ENCODE measurements at regions not wholly inside any gene's neighbourhood (a gene's known extent, or its start where the extent isn't known, plus 50 kb on each side); places are given as distances from the start of the nearest gene placed in this dataset.
"Not testable (repeated sequence)": the region's sequence is repeated elsewhere in the genome, so short reads cannot be mapped to it uniquely, and the experiment has no call there.

DNA sequence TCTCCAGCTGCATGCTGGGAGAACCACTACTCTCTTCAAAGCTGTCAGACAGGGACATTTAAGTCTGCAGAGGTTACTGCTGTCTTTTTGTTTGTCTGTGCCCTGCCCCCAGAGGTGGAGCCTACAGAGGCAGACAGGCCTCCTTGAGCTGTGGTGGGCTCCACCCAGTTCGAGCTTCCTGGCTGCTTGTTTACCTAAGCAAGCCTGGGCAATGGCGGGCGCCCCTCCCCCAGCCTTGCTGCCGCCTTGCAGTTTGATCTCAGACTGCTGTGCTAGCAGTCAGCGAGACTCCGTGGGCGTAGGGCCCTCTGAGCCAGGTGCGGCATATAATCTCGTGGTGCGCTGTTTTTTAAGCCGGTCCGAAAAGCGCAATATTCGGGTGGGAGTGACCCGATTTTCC is 215.0 kb downstream of the STIM2 start:
- not testable (repeated sequence) for DNase-seq

DNA sequence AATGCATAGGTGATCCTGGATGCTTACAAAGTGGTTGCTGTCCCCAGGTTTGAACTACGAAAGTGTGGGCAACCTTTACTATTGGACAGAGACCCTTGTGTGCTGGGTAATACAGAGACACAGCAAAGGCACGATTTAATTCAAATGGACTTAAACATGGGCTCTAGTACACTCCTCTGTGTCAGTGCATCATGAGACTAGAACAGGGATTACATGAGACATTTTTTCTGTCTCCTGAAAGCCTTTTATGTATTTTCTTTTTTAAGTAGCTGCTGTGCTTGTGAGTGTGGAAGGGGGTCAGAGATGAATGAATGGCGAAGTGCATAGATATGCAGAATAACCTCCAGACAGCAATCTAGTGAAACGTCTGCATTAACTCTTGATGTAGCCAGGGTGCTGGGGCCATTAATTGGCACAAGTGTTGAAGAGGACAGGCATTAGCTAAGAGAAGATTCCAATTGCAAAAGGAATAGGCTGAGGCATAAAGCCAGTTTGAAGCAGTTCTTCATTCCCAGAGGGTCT is 218.4 kb downstream of the STIM2 start:
- no peak for DNase-seq

DNA sequence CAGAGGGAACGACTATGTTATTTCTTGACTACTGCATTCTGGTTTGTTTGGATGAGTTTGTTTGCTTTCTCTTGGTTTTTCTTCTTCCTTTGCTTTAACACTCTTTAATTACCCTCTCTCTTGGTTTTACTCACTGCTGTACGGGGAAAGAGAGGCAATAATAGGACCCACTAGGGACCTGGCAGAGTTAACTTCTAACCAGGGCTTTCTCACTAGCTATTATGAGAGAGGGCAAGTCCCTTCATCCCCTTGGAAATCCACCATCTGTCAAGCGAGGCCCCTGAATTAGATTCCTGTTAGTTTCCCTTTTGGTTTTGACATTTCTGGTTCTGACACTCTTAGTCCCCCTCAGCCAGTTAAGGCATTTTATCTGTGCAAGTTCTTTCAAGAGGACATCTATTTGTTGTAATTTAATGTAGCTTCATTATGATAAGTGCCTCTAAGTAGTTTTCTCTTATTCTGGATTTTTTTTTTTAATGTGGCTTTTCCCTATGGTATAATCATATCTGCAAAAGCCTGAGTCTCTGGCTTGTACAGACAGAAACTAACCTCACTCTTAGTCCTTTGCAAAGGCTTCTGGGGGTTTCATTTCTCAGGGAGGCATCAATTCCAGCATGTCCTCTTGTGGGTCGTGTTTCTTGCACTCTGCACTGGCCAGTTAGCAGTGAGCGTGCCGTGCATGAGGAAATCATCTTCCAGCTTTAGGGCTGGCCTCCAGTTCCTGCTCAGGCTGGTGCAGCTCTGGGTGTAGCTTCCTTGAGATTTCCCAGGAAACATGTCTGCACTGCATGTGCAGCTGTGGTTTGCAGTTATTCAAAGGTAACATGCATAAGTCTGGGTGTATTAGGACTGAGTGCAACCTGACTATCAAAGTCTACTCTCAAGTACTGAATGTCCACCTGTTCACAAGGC is 221.3 kb downstream of the STIM2 start:
- no peak for DNase-seq

DNA sequence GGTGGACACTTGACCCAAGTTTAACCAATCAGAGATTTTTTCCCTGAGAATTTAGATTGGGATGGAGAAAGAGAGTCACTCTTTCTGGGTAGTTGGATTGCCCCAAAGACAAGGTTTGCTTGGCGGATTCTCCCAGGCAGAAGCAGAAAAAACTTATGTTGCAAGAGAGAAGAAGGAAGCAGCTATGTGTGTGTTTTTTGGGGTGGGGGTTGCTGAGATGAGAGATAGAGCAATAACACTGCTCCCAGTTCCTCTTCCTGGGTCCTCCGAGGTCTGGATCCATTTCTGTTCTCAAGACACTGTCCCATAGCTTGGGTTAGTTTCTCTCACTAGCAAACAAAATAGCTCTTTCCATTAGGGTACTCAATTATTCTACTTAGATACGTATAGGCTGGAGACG is 222.1 kb downstream of the STIM2 start:
- DNase-seq: no peak

DNA sequence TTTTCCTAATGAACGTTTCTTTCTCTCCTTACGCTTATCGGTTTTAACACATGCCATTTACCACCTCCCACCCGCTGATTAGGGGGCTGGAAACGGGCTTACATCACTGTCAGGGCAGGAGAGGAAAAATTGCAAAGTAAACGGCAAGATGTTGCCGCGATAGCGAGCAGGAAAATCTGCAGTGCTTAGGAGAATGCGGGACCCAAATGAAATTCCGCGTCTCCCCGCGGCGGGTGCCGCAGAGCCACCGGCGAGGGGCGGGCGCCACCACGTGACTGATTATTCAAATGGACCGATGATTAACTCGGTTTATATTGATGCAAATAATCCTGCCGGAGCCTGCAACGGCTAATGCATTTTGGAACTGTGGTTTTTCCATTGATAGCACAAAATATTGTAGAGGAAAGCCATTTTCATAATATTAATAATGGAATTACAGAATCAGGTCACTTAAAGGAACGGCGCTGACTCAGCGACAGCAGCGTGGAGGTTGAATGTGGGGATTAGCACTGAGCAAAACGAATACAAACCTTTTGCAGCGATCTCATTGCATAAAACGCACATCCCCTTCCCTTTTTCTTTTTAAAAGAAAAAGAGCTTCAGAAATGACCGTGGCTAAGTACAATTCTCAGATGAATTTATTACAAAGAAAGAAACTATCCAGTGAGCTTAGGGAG is 224.2 kb downstream of the STIM2 start:
- peak; percentile 83 for DNase-seq

DNA sequence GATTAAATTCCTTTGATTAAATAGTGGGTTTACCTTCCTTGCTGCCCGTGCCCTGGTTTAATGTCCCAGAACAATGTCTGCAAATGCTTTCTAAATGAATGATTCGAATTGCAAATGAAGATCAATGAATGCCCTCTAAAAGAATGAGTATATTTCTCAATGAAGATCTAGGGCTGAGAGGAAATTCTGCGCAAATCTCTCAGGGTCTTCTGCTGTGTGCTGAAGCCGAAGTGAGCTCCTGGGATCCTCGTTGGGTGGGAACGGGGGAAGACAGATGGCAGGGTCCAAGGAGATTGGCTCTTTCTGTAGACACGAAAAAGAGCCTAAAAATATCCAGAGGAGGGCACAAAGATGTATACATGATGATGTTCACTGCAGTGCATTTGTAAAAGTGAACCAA is 224.8 kb downstream of the STIM2 start:
- DNase-seq: no peak

DNA sequence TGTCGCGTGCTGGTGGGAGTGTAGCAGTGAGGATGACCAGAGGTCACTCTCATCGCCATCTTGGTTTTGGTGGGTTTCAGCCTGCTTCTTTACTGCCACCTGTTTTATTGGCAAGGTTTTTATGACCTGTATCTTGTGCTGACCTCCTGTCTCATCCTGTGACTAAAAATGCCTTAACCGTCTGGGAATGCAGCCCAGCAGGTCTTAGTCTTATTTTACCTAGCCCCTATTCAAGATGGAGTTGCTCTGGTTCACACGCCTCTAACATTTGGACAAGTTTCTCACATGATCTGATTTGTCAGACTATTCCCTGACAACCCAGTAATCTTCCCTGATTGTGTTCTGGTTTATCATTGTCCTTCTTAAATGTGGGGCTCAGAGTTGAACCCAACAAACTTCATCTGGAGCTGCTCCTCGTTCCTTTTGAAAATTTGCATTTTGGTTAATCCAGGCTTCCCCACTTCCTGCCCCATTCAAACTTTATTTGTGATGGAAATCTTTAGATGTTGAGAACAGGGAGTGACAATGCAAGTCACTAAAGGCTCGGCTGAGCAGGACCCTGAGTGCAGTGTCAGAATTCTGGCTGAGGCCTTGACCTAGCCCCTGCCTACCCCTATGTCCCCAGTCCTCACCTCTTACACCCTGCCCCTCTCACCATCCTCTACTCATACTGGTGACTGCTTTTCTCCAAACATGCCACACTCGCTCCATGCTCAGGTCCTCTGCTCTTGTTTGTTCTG is 226.8 kb downstream of the STIM2 start:
- DNase-seq: no peak

DNA sequence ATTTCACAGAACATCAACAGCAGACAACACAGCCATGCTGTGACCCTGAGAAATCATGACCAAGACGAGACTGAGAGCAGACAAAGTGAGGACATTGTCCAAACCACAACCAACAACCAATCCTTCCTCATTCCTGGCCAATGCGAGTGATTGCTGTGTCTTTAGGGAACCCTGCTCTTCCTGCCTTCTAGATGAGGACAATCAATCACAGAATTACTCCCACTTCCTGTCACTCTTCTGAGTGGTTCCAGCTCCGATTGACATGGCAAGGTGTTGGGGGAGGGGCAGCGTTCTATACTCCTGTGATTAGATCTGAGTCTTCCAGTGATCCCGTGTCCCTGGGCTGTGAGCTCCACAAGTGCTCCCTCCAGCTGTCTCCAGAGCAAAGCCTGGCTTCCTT is 227.8 kb downstream of the STIM2 start:
- no peak for DNase-seq

DNA sequence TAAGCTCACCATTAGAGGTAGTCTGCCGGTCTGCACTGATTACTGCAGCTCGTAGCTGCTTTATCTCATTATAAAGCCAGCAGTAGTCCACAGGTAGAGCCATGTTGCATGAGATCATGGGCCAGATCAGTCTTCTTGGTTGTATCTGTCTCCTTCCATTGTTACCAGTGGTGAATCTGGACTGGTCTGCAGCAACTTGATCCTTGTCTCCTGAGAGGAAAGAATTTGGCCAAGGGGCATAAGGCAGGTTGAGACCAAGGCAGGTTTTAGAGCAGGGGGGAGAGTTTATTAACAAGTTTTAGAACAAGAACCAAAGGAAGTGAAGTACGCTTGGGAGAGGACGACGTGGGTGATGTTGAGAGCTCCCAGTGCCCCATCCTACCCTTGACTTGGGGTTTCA is 228.5 kb downstream of the STIM2 start:
- DNase-seq: no peak

DNA sequence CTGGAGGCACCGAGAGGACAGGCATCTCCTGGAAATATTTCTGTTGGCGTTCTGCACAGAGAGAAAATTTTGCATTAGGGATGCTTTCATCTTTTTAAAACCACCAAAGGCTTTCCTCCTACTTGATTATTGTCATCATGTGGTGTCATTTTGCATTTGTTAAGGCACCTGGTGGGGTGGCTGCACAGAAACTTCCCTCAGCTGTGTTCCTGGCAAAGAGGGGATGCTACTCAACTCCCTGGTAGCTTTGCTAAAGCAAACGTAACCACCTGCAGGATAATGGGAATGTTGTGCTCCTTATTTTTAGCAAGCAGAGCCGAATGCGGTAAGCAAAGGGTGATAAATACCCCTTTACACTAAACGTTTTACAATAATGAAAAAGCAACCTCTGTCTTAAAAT is 229.8 kb downstream of the STIM2 start:
- DNase-seq: no peak

DNA sequence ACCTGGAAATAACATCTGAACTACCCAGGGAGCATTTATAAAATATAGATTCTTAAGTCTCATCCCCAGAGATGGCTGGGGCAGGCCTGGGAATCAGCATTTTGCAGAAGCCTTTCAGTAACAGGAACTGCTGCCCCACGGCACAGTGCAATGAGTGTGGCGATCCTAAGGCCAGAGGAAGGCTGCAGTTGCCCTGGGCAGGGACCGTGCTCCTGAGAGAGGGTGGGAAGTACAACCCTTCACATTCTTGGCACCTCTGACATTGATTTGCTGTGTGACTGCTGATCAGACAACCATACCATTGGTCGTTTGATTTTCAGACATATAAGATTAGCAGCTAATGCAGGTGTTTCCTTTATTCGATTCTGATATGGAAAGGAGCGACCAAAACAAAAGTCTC is 233.6 kb downstream of the STIM2 start:
- no peak for DNase-seq

DNA sequence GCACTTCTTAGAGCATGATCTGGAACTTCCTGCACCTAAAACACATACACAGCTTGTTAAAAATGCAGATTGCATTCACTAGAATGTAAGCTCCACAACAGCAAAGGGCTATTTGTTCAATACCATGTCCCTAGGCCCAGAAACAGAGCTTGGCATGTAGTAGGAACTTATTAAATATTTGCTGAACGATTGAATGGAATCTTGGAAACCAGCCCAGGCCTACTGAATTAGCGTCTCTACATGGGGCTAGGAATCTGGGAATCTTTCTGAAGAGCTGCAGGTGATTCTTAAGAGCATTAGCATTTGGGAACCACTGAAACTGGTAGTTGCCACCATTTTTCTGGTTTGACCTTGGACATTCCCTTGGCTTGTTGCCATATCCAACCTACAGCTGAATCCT is 234.1 kb downstream of the STIM2 start:
- DNase-seq: no peak

DNA sequence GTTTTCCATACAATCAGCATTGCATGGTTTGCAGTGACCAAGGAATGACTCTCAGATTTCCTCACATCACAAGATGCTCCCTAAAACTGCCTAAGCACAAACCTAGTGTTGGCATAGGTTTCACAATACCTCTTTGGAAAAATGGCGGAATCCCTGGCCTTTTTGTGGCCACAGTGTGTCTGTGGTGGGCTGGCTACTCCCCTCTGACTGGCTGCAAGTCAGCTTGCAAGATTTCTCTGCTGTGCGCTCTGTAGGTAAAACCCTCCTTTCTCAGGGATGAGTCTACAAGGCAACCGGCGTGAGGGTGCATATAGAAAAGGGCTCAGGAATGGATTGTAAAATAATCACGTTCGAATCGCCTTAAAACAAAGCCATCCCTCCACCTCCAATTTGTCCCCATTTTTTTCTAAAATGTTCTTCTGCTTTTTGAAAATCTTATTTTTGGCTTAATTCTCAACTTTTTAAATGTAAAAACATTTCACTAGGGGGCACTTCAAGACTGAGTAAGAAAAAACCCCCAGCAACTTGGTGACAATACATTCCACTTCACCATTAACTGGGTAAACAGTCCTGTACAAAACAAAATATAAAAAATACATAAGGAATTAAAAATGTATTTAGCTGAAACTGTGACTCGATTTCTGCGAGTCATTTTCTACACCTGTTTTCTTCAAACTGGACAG is 235.6 kb downstream of the STIM2 start:
- DNase-seq: no peak

DNA sequence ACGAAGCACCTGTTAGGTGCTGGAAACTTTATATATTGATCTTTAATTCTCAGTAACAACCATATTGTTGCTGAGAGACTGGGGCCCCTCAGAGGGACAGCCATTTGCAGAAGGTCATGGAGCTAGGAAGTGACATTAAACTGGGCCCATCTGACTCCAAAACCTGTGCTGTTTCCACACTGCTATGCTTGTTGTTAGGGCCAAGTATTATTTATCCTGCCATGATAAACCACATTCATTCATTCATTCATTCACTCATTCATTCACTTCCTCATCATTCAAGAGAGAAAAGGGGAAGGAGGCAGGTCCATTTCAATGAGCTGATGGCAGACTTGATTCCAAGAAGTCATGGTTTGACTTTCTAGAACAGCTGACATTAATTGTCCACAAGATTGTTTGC is 237.4 kb downstream of the STIM2 start:
- no peak for DNase-seq

DNA sequence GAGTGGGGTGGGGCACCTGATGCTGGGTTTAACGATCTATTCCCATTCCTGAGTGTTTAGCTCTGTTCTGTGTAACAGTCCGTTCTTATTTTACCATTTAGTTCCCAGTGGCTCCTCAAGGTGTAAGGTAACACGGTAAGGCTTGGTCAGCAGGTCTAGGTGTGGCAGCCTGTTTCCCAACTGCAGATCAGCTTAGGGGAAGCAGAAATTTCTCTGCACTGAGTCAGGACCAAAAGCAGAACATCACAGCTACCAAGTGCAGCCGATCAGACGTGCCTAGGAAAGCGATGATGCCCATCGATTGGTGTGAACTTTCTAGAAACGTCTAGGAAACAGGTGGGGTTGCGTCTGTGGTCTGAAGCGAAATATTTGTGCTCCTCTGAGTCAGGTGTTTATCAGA is 240.1 kb downstream of the STIM2 start:
- no peak for DNase-seq

DNA sequence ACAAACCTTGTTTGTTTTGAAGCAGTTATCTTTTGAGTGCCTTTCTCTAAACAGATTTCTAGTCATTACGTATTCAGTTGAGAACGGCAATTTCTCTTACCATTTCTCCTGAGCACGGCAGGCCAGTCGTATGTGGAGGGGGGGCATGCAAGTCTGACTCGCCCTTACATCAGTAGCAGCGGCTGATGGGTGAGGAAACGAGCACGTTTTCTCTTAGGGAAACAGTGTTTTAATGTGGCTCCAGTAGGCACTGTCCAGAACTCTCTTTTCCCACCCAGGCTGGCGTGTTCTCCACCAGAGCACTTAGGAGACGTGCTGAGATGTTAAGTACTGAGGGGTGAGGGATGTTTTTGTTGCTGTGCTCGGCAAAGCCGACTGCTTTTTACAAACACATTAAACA is 240.5 kb downstream of the STIM2 start:
- peak; percentile 18 for DNase-seq

DNA sequence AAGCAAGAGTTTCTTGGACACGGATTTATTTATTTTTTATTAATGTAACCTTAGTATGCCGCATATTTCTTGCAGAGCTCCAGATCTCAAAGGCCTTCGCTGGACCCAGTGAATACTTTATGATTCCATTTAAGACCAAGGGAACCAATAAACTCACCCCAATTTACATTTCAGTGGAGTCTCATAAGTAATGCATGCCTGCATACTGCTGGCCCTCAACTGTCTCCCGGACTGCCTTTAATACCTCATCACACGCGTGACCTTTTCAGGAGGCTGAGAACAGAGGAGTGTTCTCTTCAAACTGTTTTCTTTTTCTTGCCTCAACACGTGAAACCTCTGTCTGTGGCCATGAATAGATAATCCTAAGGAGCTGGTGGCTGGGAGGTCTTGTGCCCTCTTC is 240.9 kb downstream of the STIM2 start:
- DNase-seq: no peak

DNA sequence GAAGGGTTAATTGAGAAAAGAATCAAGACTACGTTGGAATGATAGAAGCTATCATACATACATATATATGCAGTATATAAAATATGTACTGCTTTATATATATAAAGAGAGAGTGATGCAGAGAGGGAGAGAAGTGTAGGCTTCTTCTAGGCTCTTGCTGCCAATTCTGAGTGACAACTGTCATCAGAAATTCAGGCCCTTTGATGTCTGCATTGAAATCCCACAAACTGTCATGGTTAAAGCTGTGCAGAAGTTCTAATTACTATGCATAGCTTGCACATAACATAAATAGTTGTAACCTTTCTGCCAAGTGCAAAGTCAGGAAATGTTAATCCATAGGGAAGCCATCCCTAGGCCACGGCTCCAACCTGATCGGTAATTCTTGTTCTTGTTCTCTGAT is 251.0 kb downstream of the STIM2 start:
- no peak for DNase-seq

DNA sequence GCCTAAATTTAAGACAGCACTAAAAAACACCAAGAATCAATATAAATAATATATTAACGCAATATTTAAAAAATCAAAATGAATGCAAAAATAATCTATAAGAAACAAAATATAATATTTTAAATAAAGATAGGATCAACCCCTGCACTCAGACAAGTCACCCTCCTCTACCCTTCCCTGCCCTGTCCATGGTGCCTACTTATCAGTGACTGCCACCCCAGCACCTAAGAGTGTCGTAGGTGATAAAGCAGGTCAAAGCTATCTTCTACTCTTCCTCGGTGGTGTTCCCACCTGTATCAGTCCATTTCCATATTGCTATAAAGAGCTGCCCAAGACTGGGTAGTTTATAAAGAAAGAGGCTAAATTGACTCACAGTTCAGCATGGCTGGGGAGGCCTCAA is 251.9 kb downstream of the STIM2 start:
- DNase-seq: no peak

DNA sequence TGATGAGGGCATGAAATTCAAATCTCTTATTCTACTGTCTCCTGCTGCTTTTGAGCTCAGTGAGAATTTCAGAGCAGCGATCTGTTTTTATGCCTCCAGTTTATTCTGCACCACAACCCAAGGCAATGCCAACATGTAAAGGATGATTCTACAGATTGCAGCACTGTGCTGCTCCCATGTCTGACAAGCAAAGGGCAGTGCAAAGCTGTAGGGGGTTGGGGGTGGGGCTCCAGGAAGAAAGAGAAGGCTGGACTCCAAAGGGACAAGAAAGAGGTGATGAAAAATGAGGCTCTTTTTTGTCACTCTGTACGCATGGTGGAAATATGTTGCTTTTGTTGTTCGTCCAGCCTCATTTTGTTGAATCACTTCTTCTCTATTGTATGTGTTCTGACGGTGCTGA is 254.6 kb downstream of the STIM2 start:
- no peak for DNase-seq

DNA sequence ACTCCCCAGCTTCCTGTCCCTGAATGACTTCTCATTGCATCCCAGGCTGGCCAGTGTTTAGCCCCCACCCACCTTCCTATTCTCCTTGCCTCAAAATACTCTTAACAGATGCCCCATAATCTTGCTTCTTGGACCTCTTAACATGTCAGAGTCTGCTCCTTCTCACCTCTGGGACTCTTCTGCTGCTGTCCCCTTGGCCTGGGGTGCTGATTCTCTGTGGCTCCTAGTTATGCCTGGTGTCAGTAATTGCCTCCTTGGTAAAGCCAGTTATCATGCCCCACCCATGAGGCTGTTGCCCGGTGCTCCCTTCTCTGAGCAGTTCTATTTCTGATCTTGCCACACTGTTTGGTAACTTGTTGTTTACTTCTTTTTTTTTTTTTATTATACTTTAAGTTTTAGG is 256.8 kb downstream of the STIM2 start:
- no peak for DNase-seq

DNA sequence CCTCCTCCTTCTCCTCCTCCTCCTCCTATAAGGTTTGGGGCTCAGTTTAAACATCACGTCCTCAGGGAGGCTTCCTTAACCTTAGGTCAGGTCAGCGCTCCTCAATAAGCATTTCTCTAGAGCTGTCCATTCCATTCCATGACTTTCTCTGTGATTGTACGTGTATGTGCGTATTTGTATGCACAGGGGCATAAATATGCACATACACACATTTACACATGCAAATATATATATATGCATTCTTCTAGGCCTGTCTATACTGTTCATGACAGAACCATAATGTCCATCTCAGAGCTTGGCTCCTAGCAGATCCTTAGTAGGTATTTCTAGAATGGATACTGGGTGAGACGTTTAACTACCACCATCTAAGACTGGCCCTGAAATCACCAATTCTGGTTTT is 258.6 kb downstream of the STIM2 start:
- no peak for DNase-seq

DNA sequence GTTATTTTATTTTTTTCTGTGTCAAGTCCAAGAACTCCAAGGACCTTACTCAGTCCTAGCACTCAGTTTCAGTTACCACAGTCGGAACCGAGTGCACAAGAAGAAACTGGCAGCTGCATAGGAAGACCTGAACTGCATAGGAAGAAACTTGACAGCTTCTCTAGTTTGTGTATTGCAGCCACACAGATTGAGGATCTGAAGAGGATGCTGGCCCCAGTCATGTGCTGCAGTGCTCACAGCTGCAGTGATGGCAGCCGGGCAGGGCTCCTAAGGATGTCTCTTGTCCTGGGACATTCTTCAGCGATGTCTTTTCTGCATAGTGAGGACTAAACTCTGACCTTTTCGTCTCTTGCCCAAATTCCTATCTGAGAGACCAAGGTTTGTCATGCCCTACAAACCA is 261.2 kb downstream of the STIM2 start:
- DNase-seq: no peak
